ENCODE measurements at regions not wholly inside any gene's neighbourhood (a gene's known extent, or its start where the extent isn't known, plus 50 kb on each side); places are given as distances from the start of the nearest gene placed in this dataset.
A peak's percentile ranks its signal among the peaks of the same experiment; 100 is the strongest.

- H3K4me3 ChIP-seq (ENCODE audit: low read depth, low read length), result no peak overlapping the region
- H3K27ac ChIP-seq (ENCODE audit: low read depth, low read length), result no peak overlapping the region
- no peaks in the 10 kb centered on the region for H3K27me3 ChIP-seq (ENCODE audit: control insufficient read depth, insufficient read depth, low read length)
- H3K4me1 ChIP-seq (ENCODE audit: control insufficient read depth, insufficient read depth, low read length), result no peaks in the 10 kb centered on the region
- H3K9ac ChIP-seq (ENCODE audit: low read length), result no peak overlapping the region
- H3K36me3 ChIP-seq (ENCODE audit: control insufficient read depth, insufficient read depth, low read length), result no peaks in the 10 kb centered on the region
- no peaks in the 10 kb centered on the region for H3K9me3 ChIP-seq (ENCODE audit: control insufficient read depth, insufficient read depth, low read depth, low read length)
Measured at GRCh38 chr7:132672200-132672990, 96.1 kb upstream of the PLXNA4 start.

- no peaks in the 10 kb centered on the region for H3K36me3 ChIP-seq (ENCODE audit: control insufficient read depth, insufficient read depth, low read length)
- no peaks in the 10 kb centered on the region for H3K4me1 ChIP-seq (ENCODE audit: control insufficient read depth, insufficient read depth, low read length)
- no peak overlapping the region for H3K9ac ChIP-seq (ENCODE audit: low read length)
- no peaks in the 10 kb centered on the region for H3K9me3 ChIP-seq (ENCODE audit: control insufficient read depth, insufficient read depth, low read depth, low read length)
- no peak overlapping the region for H3K4me3 ChIP-seq (ENCODE audit: low read depth, low read length)
- no peak overlapping the region for H3K27ac ChIP-seq (ENCODE audit: low read depth, low read length)
- no peaks in the 10 kb centered on the region for H3K27me3 ChIP-seq (ENCODE audit: control insufficient read depth, insufficient read depth, low read length)
Measured at GRCh38 chr7:132666774-132667172, 90.5 kb upstream of the PLXNA4 start.

- Histone ChIP-seq H3K36me3 (ENCODE audit: control insufficient read depth, insufficient read depth, low read length) (no peaks in the 10 kb centered on the region), H3K4me3 (ENCODE audit: low read depth, low read length) (no peak overlapping the region), H3K9me3 (ENCODE audit: control insufficient read depth, insufficient read depth, low read depth, low read length) (no peaks in the 10 kb centered on the region), H3K27ac (ENCODE audit: low read depth, low read length) (no peak overlapping the region), H3K27me3 (ENCODE audit: control insufficient read depth, insufficient read depth, low read length) (no peaks in the 10 kb centered on the region), H3K4me1 (ENCODE audit: control insufficient read depth, insufficient read depth, low read length) (no peaks in the 10 kb centered on the region), H3K9ac (ENCODE audit: low read length) (no peak overlapping the region)
Measured at GRCh38 chr7:132666071-132666773, 90.0 kb upstream of the PLXNA4 start.

GRCh38 chr7:132656846-132657776 lies 80.8 kb upstream of the PLXNA4 start:
- Histone ChIP-seq H3K4me1 (ENCODE audit: control insufficient read depth, insufficient read depth, low read length) (peaks cover 18% of the 10 kb centered on the region), H3K27ac (ENCODE audit: low read depth, low read length) (no peak overlapping the region)

GRCh38 chr7:132656341-132656740 lies 80.1 kb upstream of the PLXNA4 start:
- Histone ChIP-seq H3K27me3 (ENCODE audit: control insufficient read depth, insufficient read depth, low read length) (no peaks in the 10 kb centered on the region), H3K9ac (ENCODE audit: low read length) (no peak overlapping the region), H3K27ac (ENCODE audit: low read depth, low read length) (no peak overlapping the region), H3K36me3 (ENCODE audit: control insufficient read depth, insufficient read depth, low read length) (no peaks in the 10 kb centered on the region), H3K4me3 (ENCODE audit: low read depth, low read length) (no peak overlapping the region), H3K9me3 (ENCODE audit: control insufficient read depth, insufficient read depth, low read depth, low read length) (no peaks in the 10 kb centered on the region), H3K4me1 (ENCODE audit: control insufficient read depth, insufficient read depth, low read length) (peaks cover 18% of the 10 kb centered on the region)

More at GRCh38 chr7:132656846-132657776, 80.8 kb upstream of the PLXNA4 start:
- Histone ChIP-seq H3K9ac (ENCODE audit: low read length) (no peak overlapping the region), H3K27me3 (ENCODE audit: control insufficient read depth, insufficient read depth, low read length) (no peaks in the 10 kb centered on the region), H3K4me3 (ENCODE audit: low read depth, low read length) (no peak overlapping the region), H3K9me3 (ENCODE audit: control insufficient read depth, insufficient read depth, low read depth, low read length) (no peaks in the 10 kb centered on the region), H3K36me3 (ENCODE audit: control insufficient read depth, insufficient read depth, low read length) (no peaks in the 10 kb centered on the region)

GRCh38 chr7:132655131-132655727 lies 79.0 kb upstream of the PLXNA4 start:
- H3K27ac ChIP-seq (ENCODE audit: low read depth, low read length), result no peak overlapping the region
- no peaks in the 10 kb centered on the region for H3K27me3 ChIP-seq (ENCODE audit: control insufficient read depth, insufficient read depth, low read length)
- peak overlapping the region; percentile 57 for H3K4me3 ChIP-seq (ENCODE audit: low read depth, low read length)
- no peaks in the 10 kb centered on the region for H3K36me3 ChIP-seq (ENCODE audit: control insufficient read depth, insufficient read depth, low read length)
- H3K9me3 ChIP-seq (ENCODE audit: control insufficient read depth, insufficient read depth, low read depth, low read length), result no peaks in the 10 kb centered on the region
- H3K4me1 ChIP-seq (ENCODE audit: control insufficient read depth, insufficient read depth, low read length), result peaks cover 21% of the 10 kb centered on the region
- no peak overlapping the region for H3K9ac ChIP-seq (ENCODE audit: low read length)

- no peaks in the 10 kb centered on the region for H3K9me3 ChIP-seq (ENCODE audit: control insufficient read depth, insufficient read depth, low read depth, low read length)
- no peaks in the 10 kb centered on the region for H3K36me3 ChIP-seq (ENCODE audit: control insufficient read depth, insufficient read depth, low read length)
- H3K9ac ChIP-seq (ENCODE audit: low read length), result no peak overlapping the region
- no peak overlapping the region for H3K4me3 ChIP-seq (ENCODE audit: low read depth, low read length)
- no peak overlapping the region for H3K27ac ChIP-seq (ENCODE audit: low read depth, low read length)
- no peaks in the 10 kb centered on the region for H3K27me3 ChIP-seq (ENCODE audit: control insufficient read depth, insufficient read depth, low read length)
- peaks cover 23% of the 10 kb centered on the region for H3K4me1 ChIP-seq (ENCODE audit: control insufficient read depth, insufficient read depth, low read length)
Measured at GRCh38 chr7:132654150-132654549, 77.9 kb upstream of the PLXNA4 start.

GRCh38 chr7:132653366-132653930 lies 77.2 kb upstream of the PLXNA4 start:
- no peak overlapping the region for H3K9ac ChIP-seq (ENCODE audit: low read length)
- no peaks in the 10 kb centered on the region for H3K27me3 ChIP-seq (ENCODE audit: control insufficient read depth, insufficient read depth, low read length)
- no peak overlapping the region for H3K27ac ChIP-seq (ENCODE audit: low read depth, low read length)
- H3K9me3 ChIP-seq (ENCODE audit: control insufficient read depth, insufficient read depth, low read depth, low read length), result no peaks in the 10 kb centered on the region
- H3K4me3 ChIP-seq (ENCODE audit: low read depth, low read length), result no peak overlapping the region
- peaks cover 23% of the 10 kb centered on the region for H3K4me1 ChIP-seq (ENCODE audit: control insufficient read depth, insufficient read depth, low read length)
- H3K36me3 ChIP-seq (ENCODE audit: control insufficient read depth, insufficient read depth, low read length), result no peaks in the 10 kb centered on the region

- Histone ChIP-seq H3K9me3 (ENCODE audit: control insufficient read depth, insufficient read depth, low read depth, low read length) (no peaks in the 10 kb centered on the region), H3K4me3 (ENCODE audit: low read depth, low read length) (no peak overlapping the region), H3K36me3 (ENCODE audit: control insufficient read depth, insufficient read depth, low read length) (no peaks in the 10 kb centered on the region), H3K27me3 (ENCODE audit: control insufficient read depth, insufficient read depth, low read length) (no peaks in the 10 kb centered on the region), H3K4me1 (ENCODE audit: control insufficient read depth, insufficient read depth, low read length) (peaks cover 23% of the 10 kb centered on the region), H3K9ac (ENCODE audit: low read length) (no peak overlapping the region), H3K27ac (ENCODE audit: low read depth, low read length) (no peak overlapping the region)
Measured at GRCh38 chr7:132652507-132652906, 76.2 kb upstream of the PLXNA4 start.

GRCh38 chr7:132650498-132650897 lies 74.2 kb upstream of the PLXNA4 start:
- Histone ChIP-seq H3K9ac (ENCODE audit: low read length) (no peak overlapping the region), H3K27ac (ENCODE audit: low read depth, low read length) (no peak overlapping the region), H3K36me3 (ENCODE audit: control insufficient read depth, insufficient read depth, low read length) (no peaks in the 10 kb centered on the region)

More at GRCh38 chr7:132650498-132650897, 74.2 kb upstream of the PLXNA4 start:
- peaks cover 26% of the 10 kb centered on the region for H3K4me1 ChIP-seq (ENCODE audit: control insufficient read depth, insufficient read depth, low read length)
- H3K27me3 ChIP-seq (ENCODE audit: control insufficient read depth, insufficient read depth, low read length), result no peaks in the 10 kb centered on the region
- H3K9me3 ChIP-seq (ENCODE audit: control insufficient read depth, insufficient read depth, low read depth, low read length), result no peaks in the 10 kb centered on the region
- H3K4me3 ChIP-seq (ENCODE audit: low read depth, low read length), result no peak overlapping the region
